A673 (cell line): ENCODE measurements at regions not wholly inside any gene's neighbourhood (a gene's known extent, or its start where the extent isn't known, plus 50 kb on each side); places are given as distances from the start of the nearest gene placed in this dataset.

Experiments
- BruUV-seq: library from RNA; stranded (reverse); fragments of 400-500 nt; replicated peaks from 2 replicates; lab custom pipeline; 2021; lab: Mats Ljungman, UMichigan
- CTCF ChIA-PET: fragments of 300-600 bp; sonication (Branson Sonifier 250); formaldehyde crosslinking; loops from one replicate; lab custom pipeline; 2022; ENCODE audit warnings: antibody characterized with exemption; lab: Charles Lee
- POLR2A ChIA-PET: fragments of 300-600 bp; sonication (Branson Sonifier 250); formaldehyde crosslinking; loops from one replicate; lab custom pipeline; 2022; ENCODE audit warnings: antibody characterized with exemption; ENCODE audit not compliant: low non-redundant PET; lab: Charles Lee
- DNase-seq: peaks from one replicate; pipeline ENCODE4 v3.0.0-alpha.2; 2015; ENCODE audit warnings: low spot score
- H3K27ac ChIP-seq: fragments of 200-600 bp; sonication (generic); 2 replicates; pipeline ENCODE4 v1.5.1; 2016; ENCODE audit warnings: mixed run types, low read depth, mild to moderate bottlenecking, mixed read lengths, antibody characterized with exemption, low read length; ENCODE audit not compliant: poor library complexity, severe bottlenecking
- H3K27me3 ChIP-seq: fragments of 200-600 bp; sonication (generic); replicated peaks from 2 replicates; pipeline ENCODE4 v1.6.1; 2017; ENCODE audit warnings: mixed run types, low read depth, mild to moderate bottlenecking, mixed read lengths, antibody characterized with exemption, low read length; ENCODE audit not compliant: insufficient read depth, poor library complexity
- H3K36me3 ChIP-seq: fragments of 200-600 bp; sonication (generic); 2 replicates; pipeline ENCODE4 v1.6.1; 2016; ENCODE audit warnings: mixed run types, mild to moderate bottlenecking, mixed read lengths, antibody characterized with exemption, low read length; ENCODE audit not compliant: insufficient read depth, poor library complexity, severe bottlenecking
- H3K4me1 ChIP-seq: fragments of 200-600 bp; sonication (generic); 2 replicates; pipeline ENCODE4 v1.6.1; 2017; ENCODE audit warnings: mixed run types, mild to moderate bottlenecking, mixed read lengths, antibody characterized with exemption, low read length; ENCODE audit not compliant: insufficient read depth, poor library complexity, severe bottlenecking
- H3K4me3 ChIP-seq: fragments of 200-600 bp; sonication (generic); 2 replicates; pipeline ENCODE4 v1.5.1; 2016; ENCODE audit warnings: low read depth, mixed run types, mild to moderate bottlenecking, mixed read lengths, low read length; ENCODE audit not compliant: poor library complexity, severe bottlenecking
- H3K9me3 ChIP-seq: fragments of 200-600 bp; sonication (generic); 2 replicates; pipeline ENCODE4 v1.6.1; 2016; ENCODE audit warnings: mixed run types, low read depth, mild to moderate bottlenecking, mixed read lengths, antibody characterized with exemption, low read length; ENCODE audit not compliant: poor library complexity, severe bottlenecking
- EZH2 ChIP-seq: fragments of 200-600 bp; sonication (generic); IDR thresholded peaks from 2 replicates; pipeline ENCODE4 v1.6.1; 2017; ENCODE audit warnings: borderline replicate concordance, low read depth, mild to moderate bottlenecking, mixed read lengths, antibody characterized with exemption, low read length; ENCODE audit not compliant: poor library complexity, severe bottlenecking
- intact Hi-C: fragments of 100-400 bp; cut with micrococcal nuclease; formaldehyde crosslinking; loops from one replicate; pipeline ENCODE4 v1.10.0; 2022; ENCODE audit not compliant: unreplicated experiment
- TF ChIP-seq, protein P1 (sequence below): fragments of 300-800, 200-600 bp; sonication (generic); conservative IDR thresholded peaks from 2 replicates; pipeline ENCODE4 v1.5.1; 2017; ENCODE audit warnings: low read depth, mild to moderate bottlenecking, antibody characterized with exemption, low read length, moderate library complexity, mixed read lengths

DNA sequence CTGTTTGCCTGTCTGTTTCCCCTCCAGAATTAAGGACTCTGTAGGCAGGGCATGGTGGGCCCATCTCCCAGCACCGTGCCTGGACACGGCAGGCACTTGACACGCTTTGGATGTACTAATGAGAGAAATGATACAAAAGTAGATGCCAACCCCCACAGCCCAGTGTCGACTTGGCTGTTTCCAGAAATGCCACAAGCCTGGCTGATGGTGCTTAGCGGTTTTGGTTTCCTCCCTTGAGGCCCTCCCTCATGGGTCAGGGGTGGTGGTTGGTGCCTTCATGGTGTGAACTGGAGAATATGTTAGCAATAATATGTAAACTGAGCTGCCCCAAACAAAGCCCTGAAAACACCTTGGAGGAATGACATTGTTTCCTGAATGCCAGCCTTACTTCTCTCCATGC is 55.5 kb upstream of the ESRRB start:
- Histone ChIP-seq H3K36me3 (no peaks in the 10 kb centered on the region), H3K27ac (no peak overlapping the region), H3K4me3 (no peak overlapping the region), H3K4me1 (no peaks in the 10 kb centered on the region), H3K27me3 (peaks cover 96% of the 10 kb centered on the region), H3K9me3 (no peaks in the 10 kb centered on the region)
- CTCF ChIA-PET, result no interaction called here
- BruUV-seq, result no TSS peak
- no peak for TF ChIP-seq EZH2
- TF ChIP-seq, protein P1, sequence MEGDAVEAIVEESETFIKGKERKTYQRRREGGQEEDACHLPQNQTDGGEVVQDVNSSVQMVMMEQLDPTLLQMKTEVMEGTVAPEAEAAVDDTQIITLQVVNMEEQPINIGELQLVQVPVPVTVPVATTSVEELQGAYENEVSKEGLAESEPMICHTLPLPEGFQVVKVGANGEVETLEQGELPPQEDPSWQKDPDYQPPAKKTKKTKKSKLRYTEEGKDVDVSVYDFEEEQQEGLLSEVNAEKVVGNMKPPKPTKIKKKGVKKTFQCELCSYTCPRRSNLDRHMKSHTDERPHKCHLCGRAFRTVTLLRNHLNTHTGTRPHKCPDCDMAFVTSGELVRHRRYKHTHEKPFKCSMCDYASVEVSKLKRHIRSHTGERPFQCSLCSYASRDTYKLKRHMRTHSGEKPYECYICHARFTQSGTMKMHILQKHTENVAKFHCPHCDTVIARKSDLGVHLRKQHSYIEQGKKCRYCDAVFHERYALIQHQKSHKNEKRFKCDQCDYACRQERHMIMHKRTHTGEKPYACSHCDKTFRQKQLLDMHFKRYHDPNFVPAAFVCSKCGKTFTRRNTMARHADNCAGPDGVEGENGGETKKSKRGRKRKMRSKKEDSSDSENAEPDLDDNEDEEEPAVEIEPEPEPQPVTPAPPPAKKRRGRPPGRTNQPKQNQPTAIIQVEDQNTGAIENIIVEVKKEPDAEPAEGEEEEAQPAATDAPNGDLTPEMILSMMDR, result no peak
- POLR2A ChIA-PET, result no interaction called here
- intact Hi-C loops, result no loop called here
- no peak for DNase-seq

DNA sequence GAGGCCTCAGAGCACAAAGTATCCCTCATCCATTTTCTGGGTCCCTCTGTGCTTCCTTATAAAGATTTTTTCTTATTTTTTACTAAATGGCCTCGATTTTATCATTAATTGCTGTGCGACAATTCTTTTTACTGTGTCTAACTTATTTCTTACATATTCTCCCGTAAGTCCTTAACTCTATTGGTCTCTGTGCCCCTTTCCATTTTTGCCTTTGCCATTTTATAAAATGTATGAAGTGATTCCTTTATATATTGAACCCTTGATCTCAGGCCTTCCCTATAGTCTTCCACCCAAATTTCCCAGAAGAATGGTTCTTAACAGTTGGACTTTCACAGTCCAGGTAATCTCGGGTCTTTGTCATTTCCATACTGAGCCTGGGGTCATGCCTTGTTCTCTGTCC is 55.0 kb upstream of the ESRRB start:
- Histone ChIP-seq H3K27me3 (peaks cover 96% of the 10 kb centered on the region), H3K27ac (no peak overlapping the region), H3K9me3 (no peaks in the 10 kb centered on the region), H3K4me3 (no peak overlapping the region), H3K4me1 (no peaks in the 10 kb centered on the region), H3K36me3 (no peaks in the 10 kb centered on the region)
- DNase-seq, result no peak
- TF ChIP-seq EZH2, result no peak
- TF ChIP-seq, protein P1, result no peak
- no TSS peak for BruUV-seq
- ChIA-PET CTCF (no interaction called here), POLR2A (no interaction called here)
- intact Hi-C loops, result no loop called here

DNA sequence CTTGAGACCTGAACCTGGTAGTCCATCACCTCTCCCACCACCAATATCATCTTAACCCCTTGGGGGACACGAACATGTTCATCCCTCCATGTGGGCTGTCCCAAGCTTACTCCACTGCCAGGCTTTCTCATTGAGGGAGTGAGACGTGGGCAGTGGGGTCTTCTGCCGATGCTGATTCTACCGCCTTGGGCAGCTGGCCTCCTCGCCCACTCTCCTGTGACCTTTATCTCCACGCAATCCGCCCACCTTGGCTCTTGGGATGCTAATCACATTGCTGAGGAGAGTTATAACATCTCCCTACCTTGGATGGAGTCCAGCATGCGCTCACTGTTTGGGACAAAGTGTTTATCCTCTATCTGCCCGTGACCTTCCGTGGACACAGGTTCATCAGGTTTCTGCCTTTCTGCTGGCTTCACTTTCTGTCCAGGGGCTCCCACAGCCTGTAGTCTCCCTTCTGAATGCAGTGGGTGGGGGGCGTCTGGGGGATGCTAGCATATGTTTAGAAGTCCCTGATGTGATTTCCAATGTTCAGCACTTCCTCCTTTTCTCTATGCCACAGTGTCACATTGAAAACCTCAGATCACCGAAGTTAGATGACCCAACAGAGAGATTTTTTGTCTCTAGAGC is 53.2 kb upstream of the ESRRB start:
- ChIA-PET CTCF (no interaction called here), POLR2A (no interaction called here)
- Histone ChIP-seq H3K9me3 (no peaks in the 10 kb centered on the region), H3K36me3 (no peaks in the 10 kb centered on the region), H3K4me3 (no peak overlapping the region), H3K4me1 (no peaks in the 10 kb centered on the region), H3K27ac (no peak overlapping the region), H3K27me3 (peaks cover 94% of the 10 kb centered on the region)
- no peak for DNase-seq
- BruUV-seq, result no TSS peak
- TF ChIP-seq, protein P1, result no peak
- TF ChIP-seq EZH2, result no peak
- intact Hi-C loops, result no loop called here
